22Rv1 (cell line): ENCODE measurements at regions not wholly inside any gene's neighbourhood (a gene's known extent, or its start where the extent isn't known, plus 50 kb on each side); places are given as distances from the start of the nearest gene placed in this dataset.

Experiments used
- H3K27ac ChIP-seq: fragments of 450-650 bp; 2 replicates; pipeline ENCODE4 v1.5.1; 2017
- ZFX ChIP-seq: fragments of 450-650 bp; IDR thresholded peaks from 2 replicates; pipeline ENCODE4 v1.6.1; 2017; ENCODE audit warnings: antibody characterized with exemption, borderline replicate concordance
- TF ChIP-seq, protein P1 (sequence below): fragments of 450-650 bp; IDR thresholded peaks from 2 replicates; pipeline ENCODE4 v1.5.1; 2017; ENCODE audit warnings: mild to moderate bottlenecking

- H3K27ac ChIP-seq = no peak overlapping the region
- TF ChIP-seq, protein P1, sequence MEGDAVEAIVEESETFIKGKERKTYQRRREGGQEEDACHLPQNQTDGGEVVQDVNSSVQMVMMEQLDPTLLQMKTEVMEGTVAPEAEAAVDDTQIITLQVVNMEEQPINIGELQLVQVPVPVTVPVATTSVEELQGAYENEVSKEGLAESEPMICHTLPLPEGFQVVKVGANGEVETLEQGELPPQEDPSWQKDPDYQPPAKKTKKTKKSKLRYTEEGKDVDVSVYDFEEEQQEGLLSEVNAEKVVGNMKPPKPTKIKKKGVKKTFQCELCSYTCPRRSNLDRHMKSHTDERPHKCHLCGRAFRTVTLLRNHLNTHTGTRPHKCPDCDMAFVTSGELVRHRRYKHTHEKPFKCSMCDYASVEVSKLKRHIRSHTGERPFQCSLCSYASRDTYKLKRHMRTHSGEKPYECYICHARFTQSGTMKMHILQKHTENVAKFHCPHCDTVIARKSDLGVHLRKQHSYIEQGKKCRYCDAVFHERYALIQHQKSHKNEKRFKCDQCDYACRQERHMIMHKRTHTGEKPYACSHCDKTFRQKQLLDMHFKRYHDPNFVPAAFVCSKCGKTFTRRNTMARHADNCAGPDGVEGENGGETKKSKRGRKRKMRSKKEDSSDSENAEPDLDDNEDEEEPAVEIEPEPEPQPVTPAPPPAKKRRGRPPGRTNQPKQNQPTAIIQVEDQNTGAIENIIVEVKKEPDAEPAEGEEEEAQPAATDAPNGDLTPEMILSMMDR = no peak
- TF ChIP-seq ZFX = no peak
These were observed 171.1 kb upstream of the TMPO start for GRCh38 chr12:98344046-98344930.

- TF ChIP-seq, protein P1 = no peak
These were observed 170.0 kb upstream of the TMPO start for GRCh38 chr12:98345308-98345876.

DNA sequence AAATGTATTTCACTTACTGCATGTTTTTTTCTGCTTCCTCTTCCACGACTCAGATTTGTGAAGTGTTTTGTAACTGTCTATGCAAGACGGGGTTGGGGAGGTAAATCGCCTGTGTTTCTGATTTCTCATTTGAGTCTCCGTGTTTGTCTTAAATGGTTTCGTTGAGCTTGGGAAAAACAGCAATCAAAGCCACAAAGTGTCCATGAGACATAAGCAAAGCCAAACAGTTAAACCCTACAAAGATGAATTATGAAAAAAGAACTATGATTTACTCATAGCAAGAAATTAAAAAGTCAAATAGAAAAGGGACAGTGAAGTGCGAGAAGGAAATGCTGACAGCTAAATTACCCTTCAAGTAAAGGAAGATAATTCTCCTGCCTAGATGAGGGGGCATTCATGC is 164.3 kb upstream of the TMPO start:
- no peak overlapping the region for H3K27ac ChIP-seq
- TF ChIP-seq, protein P1 = no peak
- TF ChIP-seq ZFX = no peak

More at GRCh38 chr12:98345308-98345876, 170.0 kb upstream of the TMPO start:
- no peak overlapping the region for H3K27ac ChIP-seq

- no peak overlapping the region for H3K27ac ChIP-seq
- no peak for TF ChIP-seq ZFX
- TF ChIP-seq, protein P1 = no peak
These were observed 163.6 kb upstream of the TMPO start for GRCh38 chr12:98351784-98352183.

GRCh38 chr12:98352218-98352811 is 163.1 kb upstream of the TMPO start:
- TF ChIP-seq ZFX = no peak
- TF ChIP-seq, protein P1 = no peak
- no peak overlapping the region for H3K27ac ChIP-seq

GRCh38 chr12:98352835-98353234 is 162.6 kb upstream of the TMPO start:
- no peak overlapping the region for H3K27ac ChIP-seq

More at GRCh38 chr12:98352835-98353234, 162.6 kb upstream of the TMPO start:
- TF ChIP-seq, protein P1 = no peak
- TF ChIP-seq ZFX = no peak
